Mesothelial cell of epicardium (in vitro differentiated cells): ENCODE measurements at regions not wholly inside any gene's neighbourhood (a gene's known extent, or its start where the extent isn't known, plus 50 kb on each side); places are given as distances from the start of the nearest gene placed in this dataset.
A peak's percentile ranks its signal among the peaks of the same experiment; 100 is the strongest.
"Not testable (repeated sequence)": the region's sequence is repeated elsewhere in the genome, so short reads cannot be mapped to it uniquely, and the experiment has no call there.

ENCODE experiments used
- DNase-seq, 2 experiments: peaks; one replicate each; pipeline ENCODE4 v3.0.0; 2021; ENCODE audit warnings: low spot score in 2 of 2; ENCODE audit not compliant: unreplicated experiment in 2 of 2
- H3K27ac Mint-ChIP-seq: 2 replicates; pipeline ENCODE4 v1.8.0; 2021; ENCODE audit warnings: mixed read lengths
- H3K27me3 Mint-ChIP-seq: 2 replicates; pipeline ENCODE4 v1.8.0; 2021; ENCODE audit warnings: low read depth, mixed read lengths
- H3K36me3 Mint-ChIP-seq: 2 replicates; pipeline ENCODE4 v1.8.0; 2021; ENCODE audit warnings: mixed read lengths
- H3K4me1 Mint-ChIP-seq: 2 replicates; pipeline ENCODE4 v1.8.0; 2021; ENCODE audit warnings: mixed read lengths
- H3K4me3 Mint-ChIP-seq: 2 replicates; pipeline ENCODE4 v1.8.0; 2021; ENCODE audit warnings: mild to moderate bottlenecking, moderate library complexity, mixed read lengths
- H3K9me3 Mint-ChIP-seq: 2 replicates; pipeline ENCODE4 v1.8.0; 2021; ENCODE audit warnings: mixed read lengths
- CTCF ChIP-seq: fragments of 200-600 bp; sonication (generic); IDR thresholded peaks from one replicate; pipeline ENCODE4 v1.5.0; 2021; ENCODE audit warnings: antibody characterized with exemption; ENCODE audit not compliant: unreplicated experiment

- Mint-ChIP-seq H3K4me1 (no peaks in the 10 kb centered on the region), H3K36me3 (no peaks in the 10 kb centered on the region), H3K4me3 (no peak overlapping the region), H3K27me3 (no peaks in the 10 kb centered on the region), H3K27ac (no peak overlapping the region), H3K9me3 (peaks cover 25% of the 10 kb centered on the region)
- TF ChIP-seq CTCF, result no peak
- no peak for DNase-seq
Observed at GRCh38 chr6:102154874-102155273, 761.4 kb downstream of the GRIK2 start.

GRCh38 chr6:102169802-102170201 is 776.3 kb downstream of the GRIK2 start:
- not testable (repeated sequence) for H3K27me3 Mint-ChIP-seq, H3K27ac Mint-ChIP-seq, H3K36me3 Mint-ChIP-seq, DNase-seq, H3K4me1 Mint-ChIP-seq
- peaks cover 41% of the 10 kb centered on the region for H3K9me3 Mint-ChIP-seq
- peak overlapping the region; percentile 61 for H3K4me3 Mint-ChIP-seq

GRCh38 chr6:102187186-102187585 is 793.7 kb downstream of the GRIK2 start:
- no peak overlapping the region for H3K4me3 Mint-ChIP-seq
- H3K9me3 Mint-ChIP-seq, result peaks cover 6% of the 10 kb centered on the region
- H3K27me3 Mint-ChIP-seq, result no peaks in the 10 kb centered on the region
- no peak for DNase-seq
- no peaks in the 10 kb centered on the region for H3K4me1 Mint-ChIP-seq
- TF ChIP-seq CTCF, result no peak
- H3K27ac Mint-ChIP-seq, result no peak overlapping the region
- no peaks in the 10 kb centered on the region for H3K36me3 Mint-ChIP-seq

GRCh38 chr6:102195311-102195710 is 801.8 kb downstream of the GRIK2 start:
- no peak for TF ChIP-seq CTCF
- Mint-ChIP-seq H3K4me3 (no peak overlapping the region), H3K27me3 (no peaks in the 10 kb centered on the region), H3K9me3 (peaks cover 46% of the 10 kb centered on the region), H3K36me3 (peaks cover 11% of the 10 kb centered on the region), H3K27ac (no peak overlapping the region), H3K4me1 (no peaks in the 10 kb centered on the region)
- DNase-seq, result no peak

GRCh38 chr6:102197211-102197610 is 803.7 kb downstream of the GRIK2 start:
- no peak for TF ChIP-seq CTCF
- peaks cover 11% of the 10 kb centered on the region for H3K36me3 Mint-ChIP-seq
- H3K9me3 Mint-ChIP-seq, result peaks cover 48% of the 10 kb centered on the region

GRCh38 chr6:102204351-102204750 is 810.8 kb downstream of the GRIK2 start:
- no peak for DNase-seq
- H3K27ac Mint-ChIP-seq, result no peak overlapping the region
- no peaks in the 10 kb centered on the region for H3K27me3 Mint-ChIP-seq
- H3K36me3 Mint-ChIP-seq, result no peaks in the 10 kb centered on the region
- no peak for TF ChIP-seq CTCF
- H3K4me3 Mint-ChIP-seq, result no peak overlapping the region
- H3K4me1 Mint-ChIP-seq, result no peaks in the 10 kb centered on the region
- H3K9me3 Mint-ChIP-seq, result peaks cover 21% of the 10 kb centered on the region

More at GRCh38 chr6:102197211-102197610, 803.7 kb downstream of the GRIK2 start:
- no peaks in the 10 kb centered on the region for H3K27me3 Mint-ChIP-seq
- H3K27ac Mint-ChIP-seq, result no peak overlapping the region
- no peaks in the 10 kb centered on the region for H3K4me1 Mint-ChIP-seq
- DNase-seq, result no peak
- no peak overlapping the region for H3K4me3 Mint-ChIP-seq
